HG03432 (cell line): ENCODE measurements at regions not wholly inside any gene's neighbourhood (a gene's known extent, or its start where the extent isn't known, plus 50 kb on each side); places are given as distances from the start of the nearest gene placed in this dataset.
A peak's percentile ranks its signal among the peaks of the same experiment; 100 is the strongest.

Source experiments
- ATAC-seq: cut with Tn5 transposase; IDR thresholded peaks from one replicate; pipeline ENCODE4 v1.9.1; 2021; ENCODE audit warnings: mild to moderate bottlenecking, moderate library complexity; ENCODE audit not compliant: unreplicated experiment

DNA sequence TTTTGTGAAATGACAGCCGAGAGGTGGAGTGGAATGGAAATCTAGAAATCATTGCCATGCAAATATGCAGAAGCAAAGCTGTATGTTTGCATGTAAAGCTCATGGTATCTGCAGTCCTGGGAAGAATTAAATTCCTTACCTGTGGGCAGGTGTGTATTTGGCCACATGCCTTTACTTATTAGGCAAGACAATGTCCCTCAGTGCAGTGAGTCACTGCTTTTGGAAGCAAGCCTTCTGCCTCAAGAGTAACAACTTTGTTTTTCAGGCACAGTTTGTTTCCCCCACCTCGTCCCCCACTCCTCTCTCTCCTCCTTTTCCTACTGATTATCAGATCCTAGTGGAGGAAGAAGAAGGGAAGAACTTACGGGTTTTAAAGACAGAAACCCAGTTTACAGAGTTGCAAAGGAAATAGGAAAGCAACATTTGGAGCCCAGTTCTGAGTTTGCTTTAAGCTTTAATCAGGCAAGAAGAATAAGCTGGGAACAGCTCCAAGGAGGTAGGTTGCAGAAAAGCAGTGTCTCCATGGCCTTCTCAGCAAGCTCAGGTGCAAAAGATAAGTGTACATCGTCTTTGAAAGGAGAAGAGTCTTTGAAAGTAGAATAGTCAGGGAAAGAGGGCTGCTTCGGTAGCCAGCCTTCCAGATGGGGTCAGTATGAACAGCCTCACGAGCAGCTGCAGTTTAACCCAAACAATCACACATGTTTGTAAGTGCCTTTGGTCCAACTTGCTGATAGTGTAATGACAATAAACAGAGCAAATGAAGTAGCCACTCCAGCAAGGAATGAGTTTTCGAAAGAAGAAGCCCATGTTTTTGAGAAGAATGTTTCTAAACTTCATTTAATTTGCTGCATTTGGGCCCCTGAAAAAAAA lies 190.1 kb downstream of the KLF5 start:
- ATAC-seq, result no peak

DNA sequence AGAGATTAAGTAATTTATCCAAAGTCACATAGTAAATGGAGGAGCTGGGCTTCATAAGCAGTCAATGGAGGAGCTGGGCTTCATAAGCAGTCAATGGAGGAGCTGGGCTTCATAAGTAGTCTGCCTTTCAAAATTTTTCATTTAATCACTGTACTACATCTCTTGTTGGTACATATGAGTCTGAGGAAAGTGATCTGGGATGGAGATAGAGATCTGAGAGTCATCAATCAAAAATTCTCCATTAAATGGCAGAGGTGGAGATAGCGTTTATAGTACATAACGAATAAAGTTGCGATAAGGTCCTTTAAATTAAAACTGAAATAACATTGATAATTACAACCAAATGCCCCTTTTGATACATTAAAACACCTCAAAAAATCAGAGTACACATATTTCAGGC lies 189.3 kb downstream of the KLF5 start:
- no peak for ATAC-seq

DNA sequence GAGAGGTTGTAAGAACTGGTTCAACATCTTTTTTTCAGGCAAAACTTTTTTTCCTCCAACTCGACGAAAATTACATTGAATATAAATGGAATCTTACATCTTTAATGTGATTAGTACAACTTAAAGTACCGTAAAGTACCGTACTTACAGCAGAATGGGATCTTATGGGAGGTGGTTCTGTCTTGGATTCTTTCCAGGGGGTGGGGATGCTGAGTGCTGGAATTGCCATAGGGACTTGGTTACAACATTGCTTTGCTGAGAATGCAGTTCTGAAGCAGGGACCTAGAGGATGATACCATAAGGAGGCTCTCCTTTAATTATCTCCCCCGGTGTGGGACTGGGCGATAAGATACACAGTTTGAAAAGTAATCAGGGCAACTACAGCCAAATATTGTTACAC lies 186.4 kb downstream of the KLF5 start:
- ATAC-seq, result no peak

DNA sequence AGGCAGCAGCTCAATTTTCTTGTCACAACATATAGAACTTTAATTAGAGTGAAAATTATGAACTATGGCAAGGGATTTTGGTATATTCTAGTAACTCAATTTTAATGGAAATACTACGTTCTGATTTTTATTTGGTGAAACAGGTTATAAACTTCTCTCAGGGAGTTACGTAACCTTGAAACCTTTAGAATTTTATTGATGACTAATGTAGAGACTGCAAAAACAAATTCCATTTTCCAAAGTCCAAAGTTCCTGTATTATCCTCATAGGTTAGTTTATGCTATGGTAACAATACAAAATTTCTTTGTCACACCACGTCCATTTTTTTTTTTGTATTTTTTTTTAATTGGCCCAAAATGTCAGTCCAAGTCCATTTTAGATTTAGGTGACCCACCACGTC lies 185.7 kb downstream of the KLF5 start:
- no peak for ATAC-seq

DNA sequence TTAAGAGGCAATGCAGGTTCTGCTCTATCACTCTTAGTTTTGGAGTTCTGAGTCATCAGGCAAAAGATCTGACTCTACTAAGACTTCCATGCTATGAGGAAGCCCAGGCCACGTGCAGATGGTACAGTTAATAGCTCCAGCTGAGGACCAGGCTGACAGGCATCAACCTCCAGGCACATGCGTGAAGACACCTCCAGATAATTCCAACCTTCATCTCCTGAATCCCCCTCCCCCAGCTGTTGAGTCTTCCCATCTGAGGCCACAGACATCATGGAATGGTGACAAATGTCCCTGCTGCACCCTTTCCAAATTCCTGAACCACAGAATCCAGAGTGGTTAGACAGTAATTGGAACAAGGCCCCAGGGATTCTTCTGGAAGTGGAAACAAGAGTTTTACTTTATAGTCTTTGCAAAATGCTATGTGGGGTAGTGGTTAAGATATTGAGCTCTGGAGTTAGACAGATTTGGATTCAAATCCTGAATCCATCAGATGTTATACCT lies 183.8 kb downstream of the KLF5 start:
- no peak for ATAC-seq

DNA sequence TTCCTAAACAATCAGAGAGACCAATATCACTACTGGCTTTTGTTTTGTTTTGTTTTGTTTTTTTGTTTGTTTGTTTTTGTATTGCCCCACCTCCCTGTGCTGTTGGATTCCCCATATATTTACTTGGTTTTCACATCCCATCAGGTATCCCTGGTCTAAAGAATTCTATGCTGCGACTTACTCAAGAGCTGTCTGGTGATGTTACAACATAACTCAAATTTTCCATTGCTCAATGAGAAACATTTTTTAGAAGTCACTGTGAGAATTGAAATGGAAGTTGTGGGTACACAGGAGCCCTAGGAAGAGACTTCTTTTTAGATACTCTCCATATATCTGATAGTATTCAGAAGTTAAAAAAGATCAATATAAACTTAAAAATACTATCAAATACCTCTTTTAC lies 181.4 kb downstream of the KLF5 start:
- no peak for ATAC-seq

DNA sequence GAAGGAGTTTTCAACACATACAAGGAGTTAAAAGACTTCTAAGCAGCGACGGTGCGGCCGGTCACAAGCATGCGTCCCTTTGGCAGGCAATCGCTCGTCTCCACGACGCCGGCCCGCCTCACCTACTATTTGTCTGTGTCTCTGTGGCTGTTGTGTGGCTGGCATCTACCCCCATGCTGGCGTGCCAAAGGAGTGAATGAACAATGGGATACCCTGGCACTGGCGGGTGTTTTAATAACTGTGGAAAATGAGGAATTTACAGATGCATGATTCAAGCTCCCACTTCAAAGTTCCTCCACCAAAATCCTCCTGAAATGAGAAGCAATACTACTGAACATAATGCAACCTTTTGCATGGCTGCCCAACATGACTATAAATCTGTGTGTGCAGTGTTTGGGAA lies 176.6 kb downstream of the KLF5 start:
- ATAC-seq, result no peak

DNA sequence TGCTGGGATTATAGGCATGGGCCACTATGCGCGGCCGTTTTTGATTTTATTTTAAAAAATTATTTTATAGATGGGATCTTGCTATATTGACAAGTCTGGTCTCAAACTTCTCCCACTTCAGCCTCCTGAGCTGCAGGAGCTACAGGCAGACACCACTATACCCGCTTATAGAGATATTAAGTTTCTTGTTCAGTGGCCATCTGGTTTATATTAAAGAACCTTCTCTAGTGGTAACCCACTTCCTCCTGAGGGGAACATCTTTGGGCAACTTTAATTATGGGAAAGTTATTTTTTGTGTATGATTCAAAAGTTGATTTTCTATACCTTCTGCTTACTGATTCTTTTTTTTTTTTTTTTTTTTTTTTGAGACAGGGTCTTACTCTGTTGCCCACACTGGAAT lies 172.7 kb downstream of the KLF5 start:
- no peak for ATAC-seq

DNA sequence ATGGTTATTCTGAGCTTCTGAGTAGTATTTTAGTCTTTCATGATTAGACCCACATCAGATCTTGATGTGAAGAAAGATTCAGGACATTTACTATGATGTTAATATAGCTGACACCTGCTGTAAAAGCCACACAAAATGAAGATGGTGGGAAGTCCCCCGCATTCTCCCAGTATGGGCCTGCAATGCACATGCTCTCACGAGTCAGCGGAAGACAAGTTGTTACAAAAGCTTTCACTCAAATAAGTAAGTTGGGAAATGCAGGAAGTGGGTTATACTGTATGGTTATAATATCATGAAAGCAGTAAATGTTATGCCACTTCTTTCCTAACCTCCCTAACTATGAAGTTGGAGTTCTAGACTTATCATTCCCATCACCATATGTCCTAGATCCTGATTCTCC lies 171.9 kb downstream of the KLF5 start:
- no peak for ATAC-seq

DNA sequence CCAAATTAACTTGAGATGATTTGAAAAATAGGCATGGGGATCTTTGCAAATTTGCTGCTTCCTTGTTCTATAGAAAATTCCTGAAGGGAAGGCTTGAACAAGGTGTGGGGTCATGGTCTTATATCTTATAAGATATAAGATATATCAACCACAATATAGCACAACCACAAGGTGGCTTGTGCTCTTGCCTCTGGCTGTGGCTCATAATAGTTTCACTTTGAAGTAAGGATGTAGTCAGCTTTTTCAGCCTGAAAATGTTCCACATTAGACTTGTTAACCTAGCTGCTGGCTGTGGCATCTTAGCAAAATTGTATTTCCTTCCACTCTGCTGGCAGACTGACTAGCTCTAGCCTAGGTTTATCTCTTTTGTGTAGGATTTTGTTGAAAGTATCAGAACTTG lies 169.7 kb downstream of the KLF5 start:
- ATAC-seq, result no peak

DNA sequence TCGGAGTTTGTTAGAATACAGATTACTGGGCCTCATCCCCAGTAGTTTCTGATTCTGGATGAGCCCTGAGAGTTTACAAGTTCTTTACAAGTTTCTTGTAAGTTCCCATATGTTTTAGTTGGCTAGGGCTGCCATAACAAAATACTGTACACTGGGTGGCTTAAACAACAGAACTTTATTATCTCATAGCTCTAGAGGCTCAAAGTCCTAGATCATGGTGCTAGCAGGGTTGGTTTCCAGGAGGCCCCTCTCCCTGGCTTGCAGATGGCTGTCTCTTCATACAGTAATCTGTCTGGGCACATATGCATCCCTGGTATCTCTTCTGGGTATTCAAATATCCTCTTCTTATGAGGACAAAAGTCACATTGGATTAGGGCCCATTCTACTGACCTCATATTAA lies 167.2 kb downstream of the KLF5 start:
- no peak for ATAC-seq

DNA sequence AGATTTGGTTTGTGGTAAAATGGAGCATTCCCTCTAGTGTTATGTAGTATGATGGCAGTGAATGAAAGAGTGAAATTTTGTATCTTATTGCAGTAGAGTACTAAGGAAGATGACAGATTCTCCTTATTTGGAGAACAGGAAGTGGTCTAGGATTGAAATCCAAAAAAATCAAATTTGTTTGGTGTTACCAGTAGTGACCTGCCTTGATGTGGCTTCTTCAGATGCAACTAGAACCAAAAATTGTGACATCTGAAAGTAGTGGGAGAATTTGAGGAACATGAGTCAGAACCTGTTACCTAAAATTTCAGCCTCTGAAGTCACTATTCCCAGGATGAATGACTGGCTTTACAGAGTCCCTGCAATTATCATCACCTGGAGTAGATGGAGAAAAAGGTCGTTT lies 165.9 kb downstream of the KLF5 start:
- no peak for ATAC-seq

DNA sequence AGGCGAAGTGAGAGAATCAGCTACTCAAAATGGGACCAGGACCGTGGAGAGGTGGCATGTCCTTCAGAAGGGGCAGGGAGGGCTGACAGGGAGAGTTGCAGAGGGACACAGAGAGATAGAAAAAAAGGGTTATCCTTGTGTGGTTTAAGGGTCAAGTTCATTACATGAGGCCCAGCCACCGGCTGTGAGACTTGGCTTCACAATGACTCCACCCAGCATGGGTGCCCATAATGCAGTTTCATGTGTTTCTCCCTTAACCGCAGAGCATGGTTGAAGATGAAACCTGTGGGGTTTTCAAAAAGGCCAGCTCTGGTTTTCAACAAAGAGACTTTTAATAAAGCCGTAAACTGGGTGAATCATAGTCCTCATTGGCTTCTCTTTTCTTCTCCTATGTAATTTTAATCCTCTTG lies 164.6 kb downstream of the KLF5 start:
- peak; percentile 97 for ATAC-seq

DNA sequence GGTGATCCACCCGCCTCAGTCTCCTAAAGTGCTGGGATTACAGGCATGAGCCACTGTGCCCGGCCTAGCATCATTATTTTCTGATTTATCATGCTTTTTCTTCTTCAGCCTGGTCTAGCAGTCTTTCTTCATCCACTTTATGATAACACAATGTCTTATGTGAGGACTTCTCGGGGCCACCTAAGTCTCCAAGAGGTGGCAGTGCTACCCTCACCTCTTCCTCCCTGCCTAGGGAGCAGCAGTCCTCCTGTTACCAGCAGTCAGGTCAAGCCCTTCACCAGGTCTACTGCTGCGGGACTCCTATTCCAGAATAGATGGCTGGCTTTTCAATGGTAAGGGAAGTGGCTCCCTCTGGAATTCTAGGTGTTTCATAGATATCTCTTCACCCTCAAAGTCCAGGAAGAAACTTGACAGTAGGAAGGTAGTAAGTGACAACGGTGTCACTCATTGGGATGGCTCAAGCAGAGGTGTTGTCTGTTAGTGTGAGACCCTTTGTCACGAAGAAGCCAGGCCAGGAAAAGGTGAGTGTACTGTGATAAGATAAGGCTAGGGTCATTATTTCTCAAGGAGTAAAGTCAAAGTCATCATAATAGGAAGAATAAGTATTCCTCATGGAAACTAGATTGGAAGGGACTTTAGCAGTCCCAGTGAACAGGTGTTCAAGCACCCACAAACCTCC lies 164.0 kb downstream of the KLF5 start:
- no peak for ATAC-seq

DNA sequence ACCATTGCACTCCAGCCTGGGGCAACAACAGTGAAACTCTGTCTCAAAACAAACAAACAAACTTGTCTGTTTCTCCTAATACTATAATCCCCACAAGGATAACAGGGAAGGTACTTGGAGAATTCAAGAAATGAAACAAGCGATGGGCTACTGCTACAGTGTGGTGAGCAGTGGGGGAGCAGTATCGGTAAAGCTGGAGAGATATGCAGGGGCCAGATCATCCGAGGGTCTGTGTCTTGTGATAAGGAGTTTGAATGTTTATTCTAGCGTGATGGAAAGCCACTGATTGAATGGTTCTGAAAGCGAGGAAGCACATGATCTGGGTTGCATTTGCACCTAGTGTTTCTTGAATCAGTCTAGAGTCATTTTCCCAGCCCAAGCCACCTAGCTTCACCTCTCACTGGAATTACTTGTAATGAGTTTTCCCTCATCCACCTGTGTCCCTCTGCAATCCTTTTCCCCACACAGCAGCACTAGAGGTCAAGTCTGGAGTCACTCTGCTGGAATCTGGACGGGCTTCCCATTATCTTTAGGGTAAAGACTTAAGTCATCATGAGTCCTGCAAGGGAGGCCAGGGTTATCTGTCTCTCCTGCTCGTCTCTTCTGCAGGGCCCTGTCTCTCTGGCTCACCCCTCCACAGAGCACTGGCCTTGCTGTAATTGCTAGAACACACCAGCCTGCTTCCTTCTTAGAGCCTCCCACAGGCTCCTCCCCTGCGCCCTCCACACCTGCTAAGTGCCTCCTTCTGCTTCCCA lies 162.3 kb downstream of the KLF5 start:
- no peak for ATAC-seq

DNA sequence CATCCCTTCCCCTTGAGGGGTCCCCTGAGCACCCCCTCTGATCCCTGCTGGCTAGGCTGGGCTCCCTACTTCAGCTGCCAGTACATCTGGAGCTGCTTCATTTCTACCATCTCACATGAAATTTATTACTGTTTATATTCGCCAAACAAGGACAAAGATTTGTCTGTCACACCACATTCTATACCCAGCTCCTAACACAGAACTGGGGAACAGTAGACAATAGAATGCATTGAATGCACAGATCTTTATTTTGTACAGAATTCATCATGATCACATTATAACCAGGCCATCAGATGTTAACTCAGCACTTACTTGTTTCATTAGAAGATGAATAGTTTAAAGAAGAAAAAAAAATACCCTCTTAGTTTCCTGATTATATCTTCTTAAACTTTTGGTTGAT lies 159.4 kb downstream of the KLF5 start:
- no peak for ATAC-seq

DNA sequence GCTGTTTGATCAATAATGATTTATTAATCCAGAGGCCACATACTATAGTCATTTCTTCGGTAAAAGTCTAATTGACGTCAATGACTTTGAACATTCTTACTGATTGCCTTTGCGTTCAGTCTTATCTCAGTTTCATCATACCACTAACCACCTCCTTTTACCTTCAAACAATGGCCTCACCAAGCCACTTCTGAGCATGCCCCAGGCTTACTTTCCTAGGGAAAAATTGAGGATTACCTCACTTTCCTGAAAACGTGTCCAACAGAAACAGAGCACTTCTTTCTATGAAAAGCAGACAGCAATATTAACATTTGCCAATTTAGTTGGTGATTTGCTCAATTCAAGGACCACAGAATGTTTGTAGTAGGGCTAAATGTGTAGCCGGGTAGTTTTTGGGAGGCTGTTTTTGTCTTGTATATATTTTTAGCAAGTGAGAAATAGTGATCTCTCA lies 157.6 kb downstream of the KLF5 start:
- ATAC-seq, result no peak

DNA sequence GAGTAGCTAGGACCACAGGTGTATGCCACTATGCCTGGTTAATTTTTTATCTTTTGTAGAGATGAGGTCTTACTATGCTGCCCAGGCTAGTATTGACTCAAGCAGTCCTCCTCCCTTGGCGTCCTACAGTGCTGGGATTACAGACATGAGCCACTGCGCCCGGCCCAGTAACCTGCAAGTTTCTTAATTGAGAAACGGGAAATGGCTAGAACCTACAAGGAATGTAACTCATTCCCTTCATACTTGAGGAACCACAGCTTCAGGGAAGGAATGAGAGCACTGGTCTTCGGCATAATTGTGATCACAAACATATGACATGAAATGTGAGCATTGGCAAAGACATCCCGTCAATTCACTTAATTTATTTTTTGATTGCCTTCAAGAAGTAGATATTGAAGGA lies 157.0 kb downstream of the KLF5 start:
- ATAC-seq, result no peak

DNA sequence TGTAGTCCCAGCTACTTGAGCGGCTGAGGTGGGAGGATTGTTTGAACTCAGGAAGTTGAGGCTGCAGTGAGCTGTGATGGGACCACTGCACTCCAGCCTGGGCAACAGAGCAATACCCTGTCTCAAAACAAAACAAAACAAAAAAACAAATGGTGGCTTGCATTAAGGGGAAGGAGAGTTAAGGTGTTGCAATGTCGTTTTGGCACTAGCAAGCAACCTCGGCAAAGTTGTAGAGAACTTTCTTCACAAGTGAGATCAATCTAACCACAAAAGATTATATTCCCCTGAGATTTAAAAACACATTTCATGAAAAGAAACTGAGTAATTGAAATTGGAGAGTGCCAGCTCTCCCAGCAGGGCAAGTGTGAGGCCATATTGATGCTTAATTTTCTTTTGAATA lies 153.7 kb downstream of the KLF5 start:
- ATAC-seq, result no peak

DNA sequence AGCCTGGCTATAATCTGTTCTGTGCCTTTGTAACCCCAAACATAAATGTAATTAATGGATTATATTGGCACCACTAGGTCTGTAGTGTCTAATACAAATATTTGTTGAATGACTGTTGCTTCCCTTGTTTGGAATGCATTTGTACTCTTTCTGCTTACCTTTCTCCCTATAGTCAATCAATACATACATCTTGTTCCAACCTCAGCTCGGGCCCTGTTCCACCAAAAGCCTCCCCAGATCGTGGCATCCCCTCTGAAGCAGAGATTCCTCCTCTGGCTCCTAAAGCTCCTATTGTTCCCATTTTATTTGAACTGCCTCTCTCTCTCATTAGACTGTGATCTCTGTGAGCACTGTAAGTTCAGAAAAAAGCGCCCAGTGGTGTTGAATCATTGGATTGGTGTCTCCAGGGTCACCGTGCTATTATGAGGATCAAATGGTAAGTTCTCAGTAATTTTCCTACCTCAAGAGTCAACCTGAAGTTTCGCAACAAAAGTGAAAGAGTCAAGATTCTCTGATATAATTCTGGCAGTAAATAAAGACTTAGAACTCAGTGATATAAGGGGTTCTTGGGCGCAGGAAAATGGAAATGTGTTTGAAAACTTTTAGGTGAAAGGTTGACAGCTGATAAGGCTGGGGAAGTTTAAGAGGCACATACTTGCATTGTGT lies 151.5 kb downstream of the KLF5 start:
- ATAC-seq, result no peak

DNA sequence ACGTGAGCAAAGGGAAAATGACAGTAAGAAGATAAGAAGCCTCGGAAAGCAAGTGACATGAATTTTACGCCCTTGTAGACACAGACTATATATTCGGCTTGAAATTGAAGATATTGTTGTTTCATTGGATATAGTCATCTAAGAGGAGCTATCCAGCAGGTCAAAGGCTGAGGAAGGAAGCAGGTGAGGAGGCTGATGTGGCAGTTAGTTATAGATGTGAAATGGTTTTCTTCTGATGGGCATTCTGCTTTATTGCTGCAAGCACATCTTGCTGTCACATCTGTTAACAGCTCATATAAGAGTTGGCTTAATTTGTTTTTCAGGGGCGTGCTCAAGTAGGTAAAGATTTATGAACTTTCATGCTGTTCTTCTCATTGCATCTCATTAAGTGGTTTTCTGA lies 146.1 kb downstream of the KLF5 start:
- no peak for ATAC-seq
